ENCODE measurements at regions not wholly inside any gene's neighbourhood (a gene's known extent, or its start where the extent isn't known, plus 50 kb on each side); places are given as distances from the start of the nearest gene placed in this dataset.

DNA sequence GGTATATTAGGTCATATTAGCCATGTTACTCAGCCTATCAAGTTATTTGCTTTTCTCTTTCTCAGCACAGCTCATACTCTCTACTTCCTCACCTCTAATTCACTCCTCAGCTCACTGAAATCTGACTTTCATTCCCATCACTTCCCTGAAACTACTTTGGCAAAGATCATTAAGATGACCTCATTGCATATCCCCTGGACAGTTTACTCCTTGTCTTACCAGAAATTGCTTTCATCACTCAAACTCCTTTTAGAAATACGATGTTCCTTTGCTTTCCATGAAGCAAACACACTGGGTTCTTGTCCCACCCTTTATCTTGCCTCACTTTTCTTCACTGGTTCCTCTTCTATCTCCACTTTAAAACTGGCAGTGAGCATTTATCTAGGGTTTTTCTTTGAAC, 354.4 kb downstream of the TUSC7 start:
- intact Hi-C loops (cut with DNase I; ENCODE audit: low total_unique reads): no loop called here
- no peak for DNase-seq

GRCh38 chr3:117068301-117068700, 358.7 kb downstream of the TUSC7 start:
- Histone ChIP-seq H3K27me3 (no peaks in the 10 kb centered on the region), H3K9me3 (no peaks in the 10 kb centered on the region), H3K27ac (no peak overlapping the region), H3K4me1 (no peaks in the 10 kb centered on the region), H3K4me3 (no peak overlapping the region), H3K36me3 (no peaks in the 10 kb centered on the region)
- intact Hi-C loops (cut with DNase I; ENCODE audit: low total_unique reads): no loop called here
- TF ChIP-seq, protein P1, sequence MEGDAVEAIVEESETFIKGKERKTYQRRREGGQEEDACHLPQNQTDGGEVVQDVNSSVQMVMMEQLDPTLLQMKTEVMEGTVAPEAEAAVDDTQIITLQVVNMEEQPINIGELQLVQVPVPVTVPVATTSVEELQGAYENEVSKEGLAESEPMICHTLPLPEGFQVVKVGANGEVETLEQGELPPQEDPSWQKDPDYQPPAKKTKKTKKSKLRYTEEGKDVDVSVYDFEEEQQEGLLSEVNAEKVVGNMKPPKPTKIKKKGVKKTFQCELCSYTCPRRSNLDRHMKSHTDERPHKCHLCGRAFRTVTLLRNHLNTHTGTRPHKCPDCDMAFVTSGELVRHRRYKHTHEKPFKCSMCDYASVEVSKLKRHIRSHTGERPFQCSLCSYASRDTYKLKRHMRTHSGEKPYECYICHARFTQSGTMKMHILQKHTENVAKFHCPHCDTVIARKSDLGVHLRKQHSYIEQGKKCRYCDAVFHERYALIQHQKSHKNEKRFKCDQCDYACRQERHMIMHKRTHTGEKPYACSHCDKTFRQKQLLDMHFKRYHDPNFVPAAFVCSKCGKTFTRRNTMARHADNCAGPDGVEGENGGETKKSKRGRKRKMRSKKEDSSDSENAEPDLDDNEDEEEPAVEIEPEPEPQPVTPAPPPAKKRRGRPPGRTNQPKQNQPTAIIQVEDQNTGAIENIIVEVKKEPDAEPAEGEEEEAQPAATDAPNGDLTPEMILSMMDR (IDR thresholded peaks at IDR 0.05): no peak
- DNase-seq: no peak

More for the DNA sequence above, 354.4 kb downstream of the TUSC7 start:
- Histone ChIP-seq H3K9me3 (no peaks in the 10 kb centered on the region), H3K4me3 (no peak overlapping the region), H3K27me3 (no peaks in the 10 kb centered on the region), H3K27ac (no peak overlapping the region), H3K4me1 (no peaks in the 10 kb centered on the region), H3K36me3 (no peaks in the 10 kb centered on the region)
- TF ChIP-seq, protein P1 (IDR thresholded peaks at IDR 0.05): no peak

- Histone ChIP-seq H3K4me1 (no peaks in the 10 kb centered on the region), H3K4me3 (no peak overlapping the region), H3K27me3 (no peaks in the 10 kb centered on the region), H3K9me3 (no peaks in the 10 kb centered on the region), H3K27ac (no peak overlapping the region), H3K36me3 (no peaks in the 10 kb centered on the region)
- TF ChIP-seq, protein P1 (IDR thresholded peaks at IDR 0.05): no peak
- intact Hi-C loops (cut with DNase I; ENCODE audit: low total_unique reads): no loop called here
- no peak for DNase-seq
Measured at GRCh38 chr3:117074826-117075225, 365.2 kb downstream of the TUSC7 start.

DNA sequence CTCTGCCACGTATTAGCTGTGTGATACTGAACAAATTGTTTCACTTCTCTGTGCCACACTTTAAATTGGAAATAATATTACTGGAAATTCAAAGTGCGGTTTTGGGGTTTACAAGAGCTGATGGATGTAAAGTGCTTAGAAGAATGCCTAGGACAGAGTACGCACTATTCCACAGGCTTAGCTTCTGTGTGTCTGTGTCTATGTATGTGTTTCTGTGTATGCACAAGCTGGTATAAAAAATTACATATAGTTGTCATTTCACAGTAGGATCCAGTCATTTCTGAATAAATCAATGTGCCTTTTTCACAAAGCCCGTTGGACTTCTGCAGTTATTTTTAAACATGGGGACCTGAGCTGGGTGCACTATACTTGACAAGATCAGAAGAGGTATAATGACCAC, 370.4 kb downstream of the TUSC7 start:
- H3K27me3 ChIP-seq: no peaks in the 10 kb centered on the region
- H3K36me3 ChIP-seq: no peaks in the 10 kb centered on the region
- no peak overlapping the region for H3K4me3 ChIP-seq
- H3K9me3 ChIP-seq: no peaks in the 10 kb centered on the region
- intact Hi-C loops (cut with DNase I; ENCODE audit: low total_unique reads): no loop called here
- no peaks in the 10 kb centered on the region for H3K4me1 ChIP-seq
- TF ChIP-seq, protein P1 (IDR thresholded peaks at IDR 0.05): no peak
- no peak overlapping the region for H3K27ac ChIP-seq
- DNase-seq: no peak

GRCh38 chr3:117080872-117081271, 371.3 kb downstream of the TUSC7 start:
- no peaks in the 10 kb centered on the region for H3K9me3 ChIP-seq
- DNase-seq: no peak
- no peak overlapping the region for H3K27ac ChIP-seq
- no peaks in the 10 kb centered on the region for H3K27me3 ChIP-seq
- H3K4me1 ChIP-seq: no peaks in the 10 kb centered on the region
- TF ChIP-seq, protein P1 (IDR thresholded peaks at IDR 0.05): no peak
- no peaks in the 10 kb centered on the region for H3K36me3 ChIP-seq
- H3K4me3 ChIP-seq: no peak overlapping the region
- intact Hi-C loops (cut with DNase I; ENCODE audit: low total_unique reads): no loop called here

DNA sequence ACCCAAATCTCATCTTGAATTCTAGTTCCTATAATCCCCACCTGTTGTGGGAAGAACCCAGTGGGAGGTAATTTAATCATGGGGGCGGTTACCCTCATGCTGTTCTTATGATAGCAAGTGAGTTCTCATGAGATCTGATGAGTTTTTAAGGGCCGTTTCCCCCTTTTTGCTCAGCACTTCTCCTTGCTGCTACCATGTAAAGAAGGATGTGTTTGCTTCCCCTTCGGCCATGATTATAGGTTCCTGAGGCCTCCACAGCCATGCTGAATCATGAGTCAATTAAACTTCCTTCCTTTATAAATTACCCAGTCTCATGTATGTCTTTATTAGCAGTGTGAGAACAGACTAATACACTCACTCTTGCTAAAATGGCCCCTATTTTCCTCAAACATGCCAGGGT, 374.7 kb downstream of the TUSC7 start:
- Histone ChIP-seq H3K27me3 (no peaks in the 10 kb centered on the region), H3K36me3 (no peaks in the 10 kb centered on the region), H3K9me3 (no peaks in the 10 kb centered on the region), H3K27ac (no peak overlapping the region), H3K4me3 (no peak overlapping the region), H3K4me1 (no peaks in the 10 kb centered on the region)
- DNase-seq: no peak
- TF ChIP-seq, protein P1 (IDR thresholded peaks at IDR 0.05): no peak
- intact Hi-C loops (cut with DNase I; ENCODE audit: low total_unique reads): no loop called here
